ENCODE measurements at regions not wholly inside any gene's neighbourhood (a gene's known extent, or its start where the extent isn't known, plus 50 kb on each side); places are given as distances from the start of the nearest gene placed in this dataset.

- Mint-ChIP-seq H3K9me3 (ENCODE audit: unreplicated experiment) (peaks cover 14% of the 10 kb centered on the region), H3K4me3 (ENCODE audit: unreplicated experiment) (no peak overlapping the region), H3K4me1 (ENCODE audit: insufficient read depth, unreplicated experiment) (no peaks in the 10 kb centered on the region), H3K36me3 (ENCODE audit: insufficient read depth, unreplicated experiment) (peaks cover 6% of the 10 kb centered on the region), H3K27ac (ENCODE audit: low read depth, unreplicated experiment) (no peak overlapping the region), H3K27me3 (ENCODE audit: insufficient read depth, unreplicated experiment) (no peaks in the 10 kb centered on the region)
- no peak for TF ChIP-seq CTCF (IDR thresholded peaks at IDR 0.05; ENCODE audit: unreplicated experiment)
- CTCF ChIA-PET = interaction anchor here (0.6 kb wide), 1 partner anchor 520 kb away, joined by 4 read pairs; no protein-coding TSS in a partner anchor
- DNase-seq (ENCODE audit: unreplicated experiment) = no peak
- intact Hi-C loops (cut with micrococcal nuclease) = no loop called here
- POLR2A ChIA-PET = interaction anchor here (0.6 kb wide), 1 partner anchor 110 kb away, joined by 3 read pairs; no protein-coding TSS in a partner anchor
- BruUV-seq (replicated peaks) = no TSS peak
Observed at GRCh38 chr18:78772360-78773302, 207.0 kb upstream of the SALL3 start.

- Mint-ChIP-seq H3K4me3 (ENCODE audit: unreplicated experiment) (no peak overlapping the region), H3K4me1 (ENCODE audit: insufficient read depth, unreplicated experiment) (no peaks in the 10 kb centered on the region), H3K27ac (ENCODE audit: low read depth, unreplicated experiment) (no peak overlapping the region), H3K9me3 (ENCODE audit: unreplicated experiment) (peaks cover 15% of the 10 kb centered on the region), H3K36me3 (ENCODE audit: insufficient read depth, unreplicated experiment) (peaks cover 6% of the 10 kb centered on the region), H3K27me3 (ENCODE audit: insufficient read depth, unreplicated experiment) (no peaks in the 10 kb centered on the region)
- no peak for DNase-seq (ENCODE audit: unreplicated experiment)
- intact Hi-C loops (cut with micrococcal nuclease) = no loop called here
- ChIA-PET CTCF (interaction anchor here (0.6 kb wide), 1 partner anchor 519 kb away, joined by 4 read pairs; no protein-coding TSS in a partner anchor), POLR2A (no interaction called here)
- TF ChIP-seq CTCF (IDR thresholded peaks at IDR 0.05; ENCODE audit: unreplicated experiment) = no peak
- no TSS peak for BruUV-seq (replicated peaks)
Observed at GRCh38 chr18:78773303-78773755, 206.3 kb upstream of the SALL3 start.

- no peak for TF ChIP-seq CTCF (IDR thresholded peaks at IDR 0.05; ENCODE audit: unreplicated experiment)
- Mint-ChIP-seq H3K4me3 (ENCODE audit: unreplicated experiment) (no peak overlapping the region), H3K27ac (ENCODE audit: low read depth, unreplicated experiment) (no peak overlapping the region), H3K9me3 (ENCODE audit: unreplicated experiment) (peaks cover 15% of the 10 kb centered on the region), H3K27me3 (ENCODE audit: insufficient read depth, unreplicated experiment) (no peaks in the 10 kb centered on the region), H3K36me3 (ENCODE audit: insufficient read depth, unreplicated experiment) (peaks cover 6% of the 10 kb centered on the region), H3K4me1 (ENCODE audit: insufficient read depth, unreplicated experiment) (no peaks in the 10 kb centered on the region)
- ChIA-PET POLR2A (no interaction called here), CTCF (no interaction called here)
- no peak for DNase-seq (ENCODE audit: unreplicated experiment)
- intact Hi-C loops (cut with micrococcal nuclease) = no loop called here
- BruUV-seq (replicated peaks) = no TSS peak
Observed at GRCh38 chr18:78773819-78774218, 205.8 kb upstream of the SALL3 start.

GRCh38 chr18:78774741-78775141, 204.9 kb upstream of the SALL3 start:
- CTCF ChIA-PET = no interaction called here
- H3K27ac Mint-ChIP-seq (ENCODE audit: low read depth, unreplicated experiment) = no peak overlapping the region
- TF ChIP-seq CTCF (IDR thresholded peaks at IDR 0.05; ENCODE audit: unreplicated experiment) = no peak
- H3K27me3 Mint-ChIP-seq (ENCODE audit: insufficient read depth, unreplicated experiment) = no peaks in the 10 kb centered on the region
- POLR2A ChIA-PET = no interaction called here
- H3K9me3 Mint-ChIP-seq (ENCODE audit: unreplicated experiment) = peaks cover 22% of the 10 kb centered on the region
- H3K36me3 Mint-ChIP-seq (ENCODE audit: insufficient read depth, unreplicated experiment) = peaks cover 6% of the 10 kb centered on the region
- intact Hi-C loops (cut with micrococcal nuclease) = no loop called here
- H3K4me3 Mint-ChIP-seq (ENCODE audit: unreplicated experiment) = no peak overlapping the region
- no peaks in the 10 kb centered on the region for H3K4me1 Mint-ChIP-seq (ENCODE audit: insufficient read depth, unreplicated experiment)
- BruUV-seq (replicated peaks) = no TSS peak
- DNase-seq (ENCODE audit: unreplicated experiment) = no peak

Data from MCF 10A (cell line).